HG02798 (cell line): ENCODE measurements at regions not wholly inside any gene's neighbourhood (a gene's known extent, or its start where the extent isn't known, plus 50 kb on each side); places are given as distances from the start of the nearest gene placed in this dataset.

Experiments
- ATAC-seq: cut with Tn5 transposase; IDR thresholded peaks from one replicate; pipeline ENCODE4 v1.9.1; 2021; ENCODE audit warnings: mild to moderate bottlenecking; ENCODE audit not compliant: unreplicated experiment, poor library complexity

GRCh38 chr6:105492706-105493673 is 90.1 kb upstream of the PREP start:
- peak; percentile 67 for ATAC-seq

- ATAC-seq: no peak
Measured at GRCh38 chr6:105489216-105489530, 86.3 kb upstream of the PREP start.

GRCh38 chr6:105488516-105489215 is 85.8 kb upstream of the PREP start:
- no peak for ATAC-seq

GRCh38 chr6:105487040-105487790 is 84.3 kb upstream of the PREP start:
- no peak for ATAC-seq

GRCh38 chr6:105485456-105485855 is 82.6 kb upstream of the PREP start:
- peak; percentile 77 for ATAC-seq

GRCh38 chr6:105484238-105485161 is 81.6 kb upstream of the PREP start:
- ATAC-seq: peak; percentile 49

GRCh38 chr6:105483492-105483891 is 80.6 kb upstream of the PREP start:
- ATAC-seq: no peak

GRCh38 chr6:105482921-105483320 is 80.0 kb upstream of the PREP start:
- ATAC-seq: no peak

- no peak for ATAC-seq
Measured at GRCh38 chr6:105482227-105482844, 79.5 kb upstream of the PREP start.

- ATAC-seq: no peak
Measured at GRCh38 chr6:105476978-105477377, 74.1 kb upstream of the PREP start.

GRCh38 chr6:105474234-105474633 is 71.4 kb upstream of the PREP start:
- ATAC-seq: no peak

- no peak for ATAC-seq
Measured at GRCh38 chr6:105469946-105470345, 67.1 kb upstream of the PREP start.

- no peak for ATAC-seq
Measured at GRCh38 chr6:105468850-105469249, 66.0 kb upstream of the PREP start.

GRCh38 chr6:105460860-105461259 is 58.0 kb upstream of the PREP start:
- ATAC-seq: no peak

GRCh38 chr6:105459864-105460263 is 57.0 kb upstream of the PREP start:
- ATAC-seq: no peak

- peak; percentile 92 for ATAC-seq
Measured at GRCh38 chr6:105459049-105459448, 56.2 kb upstream of the PREP start.

- ATAC-seq: peak; percentile 62
Measured at GRCh38 chr6:105458551-105458950, 55.7 kb upstream of the PREP start.

- no peak for ATAC-seq
Measured at GRCh38 chr6:105458084-105458483, 55.2 kb upstream of the PREP start.

- no peak for ATAC-seq
Measured at GRCh38 chr6:105453968-105454367, 51.1 kb upstream of the PREP start.
